GM21390 (cell line): ENCODE measurements at regions not wholly inside any gene's neighbourhood (a gene's known extent, or its start where the extent isn't known, plus 50 kb on each side); places are given as distances from the start of the nearest gene placed in this dataset.

ENCODE experiments used
- ATAC-seq: cut with Tn5 transposase; IDR thresholded peaks from one replicate; pipeline ENCODE4 v1.9.1; 2021; ENCODE audit not compliant: unreplicated experiment

GRCh38 chr2:60652832-60653340 lies 99.4 kb upstream of the BCL11A start:
- ATAC-seq, result no peak

GRCh38 chr2:60657673-60658072 lies 98.4 kb upstream of the PAPOLG start:
- no peak for ATAC-seq

- no peak for ATAC-seq
Measured at GRCh38 chr2:60659026-60659425, 97.0 kb upstream of the PAPOLG start.

- no peak for ATAC-seq
Measured at GRCh38 chr2:60661073-60661738, 94.9 kb upstream of the PAPOLG start.

GRCh38 chr2:60662781-60663180 lies 93.3 kb upstream of the PAPOLG start:
- no peak for ATAC-seq

GRCh38 chr2:60671966-60672365 lies 84.1 kb upstream of the PAPOLG start:
- no peak for ATAC-seq

- peak; percentile 99 for ATAC-seq
Measured at GRCh38 chr2:60674524-60675165, 81.4 kb upstream of the PAPOLG start.

GRCh38 chr2:60675301-60675700 lies 80.8 kb upstream of the PAPOLG start:
- ATAC-seq, result no peak

- no peak for ATAC-seq
Measured at GRCh38 chr2:60676706-60677330, 79.2 kb upstream of the PAPOLG start.

GRCh38 chr2:60677356-60677755 lies 78.7 kb upstream of the PAPOLG start:
- ATAC-seq, result no peak

- ATAC-seq, result no peak
Measured at GRCh38 chr2:60678551-60678950, 77.5 kb upstream of the PAPOLG start.

- no peak for ATAC-seq
Measured at GRCh38 chr2:60679036-60679780, 76.9 kb upstream of the PAPOLG start.

- no peak for ATAC-seq
Measured at GRCh38 chr2:60693551-60693950, 62.5 kb upstream of the PAPOLG start.

GRCh38 chr2:60695793-60696192 lies 60.3 kb upstream of the PAPOLG start:
- ATAC-seq, result no peak

- ATAC-seq, result no peak
Measured at GRCh38 chr2:60699617-60700016, 56.5 kb upstream of the PAPOLG start.

- ATAC-seq, result no peak
Measured at GRCh38 chr2:60706021-60706420, 50.0 kb upstream of the PAPOLG start.
